HG02852 (cell line): ENCODE measurements at regions not wholly inside any gene's neighbourhood (a gene's known extent, or its start where the extent isn't known, plus 50 kb on each side); places are given as distances from the start of the nearest gene placed in this dataset.

Source experiments
- ATAC-seq: cut with Tn5 transposase; IDR thresholded peaks from one replicate; pipeline ENCODE4 v1.9.1; 2021; ENCODE audit warnings: mild to moderate bottlenecking, moderate library complexity; ENCODE audit not compliant: unreplicated experiment

DNA sequence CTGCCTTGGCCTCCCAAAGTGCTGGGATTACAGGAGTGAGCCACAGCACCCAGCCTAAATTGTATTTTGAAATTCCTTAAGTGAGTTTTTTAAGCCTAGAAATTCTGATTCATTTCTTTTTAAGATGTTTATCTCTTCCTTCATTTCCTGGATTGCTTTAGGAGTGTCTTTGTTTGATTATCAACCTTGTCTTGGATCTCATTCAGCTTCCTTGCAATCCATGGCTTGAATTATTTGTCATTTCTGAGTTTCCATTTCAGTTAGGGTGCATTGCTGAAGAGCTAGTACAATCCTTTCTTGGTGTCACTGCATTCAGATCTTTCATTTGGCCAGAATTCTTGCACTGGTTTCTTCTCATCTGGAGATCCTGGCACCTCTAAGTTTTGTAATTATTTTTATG lies 606.4 kb upstream of the ZNF804A start:
- ATAC-seq, result no peak

GRCh38 chr2:183993052-183993451 lies 605.3 kb upstream of the ZNF804A start:
- peak; percentile 88 for ATAC-seq

DNA sequence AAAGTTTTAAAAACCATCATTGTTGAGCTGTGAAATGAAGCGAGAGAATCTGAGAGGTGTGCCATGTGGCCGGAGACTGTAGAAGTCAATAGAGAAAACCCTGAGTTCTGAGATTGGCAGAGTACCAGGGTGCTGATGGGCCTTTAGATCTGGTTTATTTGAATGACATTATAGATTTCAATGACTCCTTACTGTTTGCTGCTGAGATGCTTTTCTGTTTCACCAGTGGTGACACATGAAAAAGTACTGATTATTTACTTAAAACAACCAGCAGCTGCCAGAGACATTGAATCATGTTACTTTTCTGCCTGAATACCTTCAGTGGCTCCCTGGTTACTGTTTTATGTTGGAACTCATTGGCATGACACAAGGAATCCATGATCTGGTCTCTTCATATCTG lies 602.7 kb upstream of the ZNF804A start:
- no peak for ATAC-seq

GRCh38 chr2:183996825-183997793 lies 601.2 kb upstream of the ZNF804A start:
- ATAC-seq, result no peak

GRCh38 chr2:183998041-183998796 lies 600.1 kb upstream of the ZNF804A start:
- ATAC-seq, result peak; percentile 90

DNA sequence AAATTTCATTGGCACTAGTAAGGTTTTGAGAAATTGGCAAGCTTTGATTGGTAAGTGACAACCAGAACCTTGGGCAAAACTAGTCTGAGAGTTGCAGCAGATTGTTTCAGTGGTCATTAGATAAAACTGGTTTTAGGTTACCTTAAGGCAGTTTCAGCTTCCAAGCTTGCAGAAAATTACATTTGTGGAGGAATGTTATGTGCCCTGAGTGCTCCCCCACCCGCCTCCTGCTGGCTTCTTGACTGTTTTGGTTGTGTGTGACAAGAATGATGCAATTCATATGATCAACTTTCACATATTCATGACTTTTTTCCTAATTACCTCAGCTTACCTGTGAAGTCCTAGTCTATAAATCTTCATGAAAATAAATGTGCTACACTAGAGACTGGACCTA lies 599.5 kb upstream of the ZNF804A start:
- peak; percentile 24 for ATAC-seq

DNA sequence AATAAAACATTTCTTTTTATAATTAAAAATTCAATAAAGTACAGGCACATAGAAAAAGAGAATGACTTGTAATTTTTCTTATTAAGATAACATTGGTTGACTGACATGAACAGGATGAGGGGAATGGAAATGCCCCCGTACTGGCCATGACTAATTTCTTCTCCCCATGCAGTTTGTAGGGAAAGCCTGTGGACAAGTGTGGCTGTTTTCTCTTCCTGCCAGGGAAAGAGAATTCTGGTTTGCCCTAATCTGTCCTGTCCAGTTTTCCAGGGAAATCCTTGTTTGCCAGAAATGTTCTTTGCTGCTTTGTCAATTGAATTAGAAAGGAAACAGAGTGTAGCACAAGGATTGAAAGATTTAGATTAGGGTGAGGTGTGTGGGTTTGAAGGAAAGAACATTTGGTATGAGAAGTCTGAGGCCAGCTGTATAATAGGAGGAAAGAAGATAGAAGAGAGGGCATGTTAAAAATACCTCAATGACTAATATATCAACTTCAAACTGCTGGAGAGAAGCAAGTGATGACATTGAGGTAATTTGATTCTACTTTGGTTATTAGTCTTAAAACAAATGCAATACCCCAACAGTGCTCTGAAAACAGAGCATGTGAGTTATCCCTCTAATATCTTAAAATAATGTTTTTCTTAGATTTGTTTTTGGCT lies 593.9 kb upstream of the ZNF804A start:
- peak; percentile 89 for ATAC-seq

DNA sequence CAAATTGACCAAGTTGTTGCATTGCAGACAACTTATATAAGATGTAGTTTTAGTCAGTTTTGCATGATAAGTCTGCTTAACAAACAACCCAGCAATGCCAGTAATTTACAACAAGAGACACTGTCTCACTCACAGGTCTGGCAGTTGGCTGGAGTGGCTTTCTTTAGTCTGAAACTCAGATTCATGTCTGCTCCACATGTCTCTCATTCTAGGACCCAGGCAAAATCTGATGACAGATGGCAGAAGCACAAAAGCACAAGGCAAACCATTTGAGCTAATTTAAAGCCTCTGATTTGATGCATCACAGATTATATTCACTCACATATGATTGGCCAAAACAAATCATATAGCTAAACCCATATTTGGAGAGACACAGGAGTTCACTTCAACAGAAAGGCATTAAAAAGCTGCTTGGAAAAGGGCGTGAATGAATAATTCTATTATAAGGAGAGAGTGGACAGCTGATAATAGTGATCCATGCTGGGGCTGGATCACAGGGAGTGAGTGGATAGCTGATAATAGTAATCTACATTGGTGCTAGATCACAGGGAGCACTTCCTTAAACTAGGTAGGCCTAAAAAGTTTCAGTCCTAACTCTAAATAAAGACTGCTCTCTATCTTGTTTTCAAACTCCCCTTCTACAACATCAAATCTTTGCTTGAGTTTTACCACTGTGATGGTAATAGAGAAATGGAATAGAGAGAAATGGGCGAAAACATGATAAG lies 593.2 kb upstream of the ZNF804A start:
- peak; percentile 55 for ATAC-seq

DNA sequence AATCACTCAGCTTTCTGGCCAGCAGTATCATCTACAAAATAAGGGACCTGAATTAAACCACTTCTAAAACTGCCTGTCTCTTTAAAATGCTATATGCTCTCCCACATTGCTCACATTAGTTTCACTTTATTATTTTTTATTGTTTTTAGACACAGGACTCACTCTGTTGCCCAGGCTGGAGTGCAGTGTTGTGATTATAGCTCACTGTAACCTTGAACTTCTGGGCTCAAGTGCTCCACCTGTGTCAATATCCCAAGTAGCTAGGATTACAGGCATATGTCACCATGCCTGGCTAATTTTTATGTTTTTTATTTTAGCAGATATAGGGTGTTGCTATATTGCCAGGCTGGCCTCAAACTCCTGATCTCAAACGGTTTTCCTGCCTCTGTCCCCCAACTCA lies 591.3 kb upstream of the ZNF804A start:
- ATAC-seq, result no peak

DNA sequence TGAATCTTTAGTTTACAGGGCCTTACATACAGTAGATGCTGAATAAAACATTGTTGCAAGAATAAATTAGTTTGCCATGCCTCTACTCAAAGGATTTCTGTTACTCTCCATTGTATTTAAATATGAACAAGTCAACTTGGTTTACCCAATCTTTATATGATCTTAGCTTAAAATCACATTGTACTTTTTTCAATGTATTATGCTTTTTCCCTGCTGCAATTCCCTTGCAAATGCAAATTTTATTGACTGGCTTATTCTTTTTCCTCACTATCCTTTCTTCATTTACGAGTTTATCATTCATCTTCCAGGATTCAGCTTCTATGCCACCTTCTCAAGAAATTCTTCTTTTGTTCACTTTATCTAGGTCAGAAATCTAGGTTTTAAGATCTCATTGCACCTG lies 571.4 kb upstream of the ZNF804A start:
- no peak for ATAC-seq

GRCh38 chr2:184030245-184030644 lies 568.1 kb upstream of the ZNF804A start:
- ATAC-seq, result no peak

- ATAC-seq, result no peak
Measured at GRCh38 chr2:184030989-184031388, 567.3 kb upstream of the ZNF804A start.

DNA sequence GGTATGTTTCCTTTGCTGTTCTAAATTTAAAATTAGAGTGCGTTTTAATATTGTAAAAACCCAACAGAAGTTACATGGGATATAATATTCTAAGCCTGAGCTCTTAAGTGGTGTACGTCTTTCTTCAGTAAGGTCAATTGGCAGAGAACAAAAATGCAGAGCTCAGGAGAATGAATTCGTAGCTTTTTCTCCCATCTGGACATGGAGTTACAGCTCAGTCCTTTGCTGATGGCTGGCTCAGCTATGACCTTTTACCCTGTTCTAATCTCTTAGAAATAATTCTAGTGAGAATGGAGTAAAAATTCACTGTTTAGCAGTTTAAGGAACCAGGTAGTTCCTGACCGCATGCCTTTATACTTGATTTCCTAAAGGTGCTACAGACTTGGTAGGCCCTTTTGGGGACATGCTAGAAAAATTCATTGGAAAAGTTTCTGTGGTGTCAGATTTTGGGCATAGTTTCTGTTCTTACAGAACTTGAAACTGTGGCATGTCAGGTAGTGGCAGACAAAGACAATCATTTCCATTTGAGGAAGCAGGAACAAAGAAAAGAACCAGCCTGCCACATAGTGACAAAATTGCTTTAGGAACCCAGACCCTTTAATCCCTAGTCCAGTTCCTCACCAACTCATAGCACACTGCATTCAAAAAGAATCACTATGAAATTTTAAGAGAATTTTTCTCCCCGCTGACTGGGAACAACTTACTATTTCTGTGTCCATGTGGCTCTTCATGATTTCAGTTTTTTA lies 566.8 kb upstream of the ZNF804A start:
- ATAC-seq, result peak; percentile 54

GRCh38 chr2:184032983-184033382 lies 565.3 kb upstream of the ZNF804A start:
- no peak for ATAC-seq

DNA sequence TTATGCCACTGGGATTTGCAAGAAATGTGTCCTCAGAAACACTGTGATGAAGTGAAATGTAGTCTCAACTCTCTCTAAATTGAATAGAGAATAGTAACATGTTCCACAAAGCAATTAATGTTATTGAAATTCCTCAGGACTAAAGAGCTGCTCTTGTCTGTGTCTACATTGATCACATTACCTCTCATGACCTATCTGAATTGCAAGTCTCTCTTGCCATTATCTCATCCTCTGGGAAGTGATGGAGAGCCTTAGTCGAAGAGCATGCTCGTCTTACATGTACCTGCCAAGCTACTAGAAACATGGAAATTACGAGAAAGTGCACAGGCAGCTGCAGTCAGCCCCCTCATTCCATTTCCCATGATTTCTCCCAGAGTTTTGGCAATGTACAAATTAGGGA lies 561.1 kb upstream of the ZNF804A start:
- no peak for ATAC-seq

GRCh38 chr2:184039493-184039892 lies 558.8 kb upstream of the ZNF804A start:
- no peak for ATAC-seq

- ATAC-seq, result no peak
Measured at GRCh38 chr2:184040230-184040629, 558.1 kb upstream of the ZNF804A start.

- ATAC-seq, result no peak
Measured at GRCh38 chr2:184041077-184041476, 557.3 kb upstream of the ZNF804A start.

DNA sequence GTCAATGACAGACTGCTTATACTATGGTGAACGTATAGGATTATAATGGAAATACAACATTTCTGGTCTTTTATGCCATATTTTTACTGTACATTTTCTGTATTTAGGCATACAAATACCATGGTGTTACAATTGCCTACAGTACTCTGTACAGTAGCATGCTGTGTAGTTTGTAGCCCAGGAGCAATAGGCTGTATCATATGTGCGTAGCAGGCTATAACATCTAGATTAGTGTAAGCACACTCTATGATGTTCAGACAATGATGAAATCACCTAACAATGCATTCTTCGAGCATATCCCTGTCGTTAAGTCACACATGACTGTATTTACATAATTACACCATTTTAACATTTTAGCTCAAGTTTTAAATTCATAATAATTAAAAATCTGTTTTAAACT lies 556.6 kb upstream of the ZNF804A start:
- ATAC-seq, result no peak

GRCh38 chr2:184047536-184047935 lies 550.8 kb upstream of the ZNF804A start:
- ATAC-seq, result no peak
